Tibial nerve (tissue), 4 donors: ENCODE measurements at regions not wholly inside any gene's neighbourhood (a gene's known extent, or its start where the extent isn't known, plus 50 kb on each side); places are given as distances from the start of the nearest gene placed in this dataset.

Source experiments
- DNase-seq, 2 donors: peaks; one replicate each; pipeline ENCODE4 v3.0.0-alpha.2; 2019; ENCODE audit warnings: low spot score in 2 of 2
- H3K27ac ChIP-seq, 4 donors: fragments of 200-600 bp; sonication (generic) in 3 of 4; one replicate each; pipeline ENCODE4 v1.5.1; 2017 to 2019; ENCODE audit warnings: mild to moderate bottlenecking in 1 of 4
- H3K27me3 ChIP-seq, 2 donors: fragments of 200-600 bp; sonication (generic) in 1 of 2; one replicate each; pipeline versions ENCODE4 v1.5.1 to v1.6.0; 2017 to 2019
- H3K36me3 ChIP-seq, 3 donors: fragments of 200-600 bp; sonication (generic); one replicate each; pipeline ENCODE4 v1.5.1; 2018 to 2019
- H3K4me1 ChIP-seq, 4 donors: fragments of 200-600 bp; sonication (generic) in 3 of 4; one replicate each; pipeline ENCODE4 v1.5.1; 2017 to 2019
- H3K4me3 ChIP-seq, 4 donors: fragments of 200-600 bp; sonication (generic) in 3 of 4; one replicate each; pipeline ENCODE4 v1.5.1; 2017 to 2019; ENCODE audit warnings: mild to moderate bottlenecking in 1 of 4, moderate library complexity in 1 of 4
- H3K9me3 ChIP-seq, 4 donors: fragments of 200-600 bp; sonication (generic) in 3 of 4; one replicate each; pipeline ENCODE4 v1.5.1; 2017 to 2019
- EP300 ChIP-seq, 2 donors: sonication (generic); formaldehyde crosslinking; IDR thresholded peaks; one replicate each; pipeline ENCODE4 v1.6.1; 2017; ENCODE audit warnings: antibody characterized with exemption in 2 of 2, mild to moderate bottlenecking in 1 of 2
- POLR2A ChIP-seq, 2 donors: fragments of 450-650 bp; IDR thresholded peaks; one replicate each; pipeline ENCODE4 v1.6.1; 2017; ENCODE audit warnings: antibody characterized with exemption in 2 of 2, mild to moderate bottlenecking in 2 of 2, moderate library complexity in 2 of 2
- WGBS, 2 donors: methylation state at CpG; one replicate each; pipeline ENCODE4 v1.1.5; 2018; 5-methylcytosine and 5-hydroxymethylcytosine counted together
- TF ChIP-seq, protein P1 (sequence below), 5 experiments: fragments of 200-600 bp in 3 of 5; fragments of 450-650 bp in 2 of 5; sonication (generic) in 3 of 5; IDR thresholded peaks; one replicate each; pipeline ENCODE4 v1.5.1; 2016 to 2019; ENCODE audit warnings: antibody characterized with exemption in 5 of 5, mild to moderate bottlenecking in 3 of 5, moderate library complexity in 2 of 5

DNA sequence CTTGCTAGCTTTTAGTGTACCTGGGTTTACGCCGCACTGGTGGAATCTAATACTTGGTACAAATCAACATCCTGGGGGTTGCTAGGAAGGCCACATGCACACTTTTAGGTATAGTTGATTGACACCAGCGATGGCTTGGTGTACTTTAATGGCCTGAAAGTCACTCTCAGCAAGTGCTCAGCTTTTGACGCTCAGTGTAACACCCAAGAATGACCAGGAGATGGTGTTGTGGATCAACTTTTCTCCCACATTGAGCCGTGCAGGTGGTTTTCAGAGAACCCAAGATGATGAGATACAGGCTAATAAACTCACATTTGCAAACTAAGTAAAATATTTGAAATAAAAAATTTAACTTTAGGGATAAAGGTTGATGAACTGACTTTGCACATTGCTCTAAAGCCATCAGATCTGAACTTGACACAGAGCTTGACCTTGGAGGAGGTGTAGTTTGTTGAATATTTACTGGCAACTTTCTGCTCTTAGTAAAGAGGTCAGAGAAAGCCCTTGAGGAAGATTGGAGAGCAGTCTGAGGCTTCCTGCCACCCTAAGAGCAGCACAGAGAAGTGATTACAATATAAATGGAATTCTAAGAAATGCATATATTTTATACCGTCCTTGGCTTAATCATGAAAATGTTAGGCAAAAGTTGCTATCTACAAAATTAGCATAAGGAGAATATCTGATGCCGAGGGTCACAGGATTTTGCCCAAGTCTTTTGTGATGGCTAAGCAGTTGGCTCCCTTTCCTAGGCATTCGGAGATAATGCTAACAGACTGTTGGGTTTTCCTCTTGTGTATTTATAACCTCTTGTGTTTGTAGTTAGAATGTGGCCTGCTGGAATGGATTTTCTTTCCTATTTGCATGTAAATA lies 143.4 kb upstream of the RASGRP1 start:
- Histone ChIP-seq H3K27me3 (no peaks in the 10 kb centered on the region), H3K27ac (no peak overlapping the region), H3K9me3 (no peaks in the 10 kb centered on the region), H3K4me1 (no peaks in the 10 kb centered on the region), H3K36me3 (no peaks in the 10 kb centered on the region), H3K4me3 (no peak overlapping the region)
- 42 to 44% methylated on average over 8 of the region's 8 CpGs for WGBS, 2 donors
- TF ChIP-seq, protein P1, sequence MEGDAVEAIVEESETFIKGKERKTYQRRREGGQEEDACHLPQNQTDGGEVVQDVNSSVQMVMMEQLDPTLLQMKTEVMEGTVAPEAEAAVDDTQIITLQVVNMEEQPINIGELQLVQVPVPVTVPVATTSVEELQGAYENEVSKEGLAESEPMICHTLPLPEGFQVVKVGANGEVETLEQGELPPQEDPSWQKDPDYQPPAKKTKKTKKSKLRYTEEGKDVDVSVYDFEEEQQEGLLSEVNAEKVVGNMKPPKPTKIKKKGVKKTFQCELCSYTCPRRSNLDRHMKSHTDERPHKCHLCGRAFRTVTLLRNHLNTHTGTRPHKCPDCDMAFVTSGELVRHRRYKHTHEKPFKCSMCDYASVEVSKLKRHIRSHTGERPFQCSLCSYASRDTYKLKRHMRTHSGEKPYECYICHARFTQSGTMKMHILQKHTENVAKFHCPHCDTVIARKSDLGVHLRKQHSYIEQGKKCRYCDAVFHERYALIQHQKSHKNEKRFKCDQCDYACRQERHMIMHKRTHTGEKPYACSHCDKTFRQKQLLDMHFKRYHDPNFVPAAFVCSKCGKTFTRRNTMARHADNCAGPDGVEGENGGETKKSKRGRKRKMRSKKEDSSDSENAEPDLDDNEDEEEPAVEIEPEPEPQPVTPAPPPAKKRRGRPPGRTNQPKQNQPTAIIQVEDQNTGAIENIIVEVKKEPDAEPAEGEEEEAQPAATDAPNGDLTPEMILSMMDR (IDR thresholded peaks at IDR 0.05), result peak; percentile 57 to 70 (median 67)
- TF ChIP-seq POLR2A (IDR thresholded peaks at IDR 0.05), result no peak
- DNase-seq, result peak in 1 of 2 donors; percentile 56

DNA sequence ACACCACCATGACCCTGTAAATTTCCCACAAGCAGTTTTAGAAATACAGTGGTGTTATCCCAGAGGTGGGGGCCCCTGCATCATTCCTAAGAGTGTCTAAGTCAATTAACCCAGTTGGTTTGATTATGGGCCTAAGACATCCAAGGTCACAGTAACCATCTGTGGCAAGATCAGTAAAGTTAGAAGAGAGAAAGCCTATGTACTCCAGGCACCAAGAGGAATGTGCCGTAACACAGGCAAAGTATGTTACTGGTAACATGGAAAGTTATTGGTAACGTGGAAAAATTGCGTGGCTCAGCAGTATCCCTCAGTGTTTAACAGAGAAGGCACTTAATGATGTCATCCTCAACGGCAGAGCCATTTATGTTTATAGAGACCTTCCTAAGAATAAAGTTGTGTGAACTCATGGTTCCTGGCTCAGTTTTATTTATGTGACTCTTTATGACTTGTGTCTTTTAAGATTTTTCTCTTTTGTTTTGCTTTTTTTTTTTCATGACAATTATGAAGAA lies 144.1 kb upstream of the RASGRP1 start:
- Histone ChIP-seq H3K4me3 (no peak overlapping the region), H3K4me1 (peaks cover 0 to 1% (median 0%) of the 10 kb centered on the region in 4 donors), H3K27me3 (no peaks in the 10 kb centered on the region), H3K36me3 (no peaks in the 10 kb centered on the region), H3K9me3 (no peaks in the 10 kb centered on the region), H3K27ac (no peak overlapping the region)
- 70 to 74% methylated on average over 4 of the region's 4 CpGs for WGBS, 2 donors
- TF ChIP-seq, protein P1 (IDR thresholded peaks at IDR 0.05), result no peak
- no peak for TF ChIP-seq EP300 (IDR thresholded peaks at IDR 0.05)
- TF ChIP-seq POLR2A (IDR thresholded peaks at IDR 0.05), result no peak
- DNase-seq, result no peak

DNA sequence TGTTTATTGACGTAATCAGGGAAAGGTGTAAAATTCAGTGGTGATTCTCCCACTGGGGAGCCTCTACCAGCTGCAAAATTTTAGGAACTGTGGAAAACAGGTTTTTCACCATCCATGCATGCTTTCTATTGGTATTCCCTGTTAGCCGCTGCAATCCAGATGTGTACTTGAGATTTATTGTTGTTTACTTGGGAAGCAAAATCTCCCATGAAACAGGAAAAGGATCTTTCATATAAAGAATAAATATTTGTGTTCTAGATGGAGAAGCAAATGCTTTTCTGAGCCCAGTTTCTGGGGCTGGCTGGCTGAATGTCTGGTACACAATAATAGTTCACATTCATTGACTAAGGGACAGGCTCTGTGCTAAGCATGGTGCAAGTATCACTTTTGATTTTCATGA lies 144.6 kb upstream of the RASGRP1 start:
- Histone ChIP-seq H3K36me3 (no peaks in the 10 kb centered on the region), H3K27ac (no peak overlapping the region), H3K4me1 (peaks cover 0 to 6% (median 0%) of the 10 kb centered on the region in 4 donors), H3K4me3 (no peak overlapping the region), H3K9me3 (no peaks in the 10 kb centered on the region), H3K27me3 (no peaks in the 10 kb centered on the region)
- no peak for DNase-seq
- 77 to 86% methylated on average over 2 of the region's 2 CpGs for whole genome bisulfite sequencing, 2 donors
- TF ChIP-seq, protein P1 (IDR thresholded peaks at IDR 0.05), result no peak
- TF ChIP-seq POLR2A (IDR thresholded peaks at IDR 0.05), result no peak
- no peak for TF ChIP-seq EP300 (IDR thresholded peaks at IDR 0.05)

- no peak for DNase-seq
- H3K27me3 ChIP-seq, result no peaks in the 10 kb centered on the region
- H3K9me3 ChIP-seq, result no peaks in the 10 kb centered on the region
- peaks cover 0 to 14% (median 0%) of the 10 kb centered on the region in 4 donors for H3K4me1 ChIP-seq
- no peak overlapping the region for H3K4me3 ChIP-seq
- 16 to 32% methylated on average over 4 of the region's 4 CpGs for WGBS, 2 donors
- H3K27ac ChIP-seq, result peak overlapping the region in 1 of 4 donors; percentile 3
- no peaks in the 10 kb centered on the region for H3K36me3 ChIP-seq
- TF ChIP-seq EP300 (IDR thresholded peaks at IDR 0.05) (no peak), POLR2A (IDR thresholded peaks at IDR 0.05) (no peak)
- TF ChIP-seq, protein P1 (IDR thresholded peaks at IDR 0.05), result no peak
Observed at GRCh38 chr15:38714309-38715072, 149.9 kb upstream of the RASGRP1 start.
